ENCODE measurements at regions not wholly inside any gene's neighbourhood (a gene's known extent, or its start where the extent isn't known, plus 50 kb on each side); places are given as distances from the start of the nearest gene placed in this dataset.
A peak's percentile ranks its signal among the peaks of the same experiment; 100 is the strongest.

DNA sequence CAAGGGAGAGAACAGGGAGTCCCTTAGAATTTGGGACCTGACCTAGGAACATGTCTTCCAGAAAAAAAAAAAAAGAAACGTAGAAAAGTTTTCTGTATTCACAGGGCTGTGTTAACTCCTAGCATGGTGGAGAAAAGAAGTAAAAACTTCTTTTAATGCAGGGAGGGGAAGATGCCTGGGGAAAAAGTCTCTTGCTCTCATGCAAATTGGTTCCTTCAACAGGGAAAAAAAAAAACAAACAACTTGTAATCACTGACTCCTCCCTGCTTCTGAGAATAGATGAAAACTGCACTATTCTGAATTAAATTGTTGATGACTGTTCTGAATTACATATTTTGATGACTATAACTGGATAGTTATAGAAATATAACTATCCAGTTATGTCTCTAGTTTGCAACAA is 933.2 kb downstream of the TRIB2 start:
- Mint-ChIP-seq H3K9me3 (peaks cover 13% of the 10 kb centered on the region), H3K27ac (no peak overlapping the region), H3K36me3 (ENCODE audit: low read depth) (no peaks in the 10 kb centered on the region), H3K4me1 (ENCODE audit: low read depth) (no peaks in the 10 kb centered on the region), H3K27me3 (no peaks in the 10 kb centered on the region), H3K4me3 (no peak overlapping the region)
- ATAC-seq (no peak), DNase-seq (no peak)
- TF ChIP-seq, protein P1, sequence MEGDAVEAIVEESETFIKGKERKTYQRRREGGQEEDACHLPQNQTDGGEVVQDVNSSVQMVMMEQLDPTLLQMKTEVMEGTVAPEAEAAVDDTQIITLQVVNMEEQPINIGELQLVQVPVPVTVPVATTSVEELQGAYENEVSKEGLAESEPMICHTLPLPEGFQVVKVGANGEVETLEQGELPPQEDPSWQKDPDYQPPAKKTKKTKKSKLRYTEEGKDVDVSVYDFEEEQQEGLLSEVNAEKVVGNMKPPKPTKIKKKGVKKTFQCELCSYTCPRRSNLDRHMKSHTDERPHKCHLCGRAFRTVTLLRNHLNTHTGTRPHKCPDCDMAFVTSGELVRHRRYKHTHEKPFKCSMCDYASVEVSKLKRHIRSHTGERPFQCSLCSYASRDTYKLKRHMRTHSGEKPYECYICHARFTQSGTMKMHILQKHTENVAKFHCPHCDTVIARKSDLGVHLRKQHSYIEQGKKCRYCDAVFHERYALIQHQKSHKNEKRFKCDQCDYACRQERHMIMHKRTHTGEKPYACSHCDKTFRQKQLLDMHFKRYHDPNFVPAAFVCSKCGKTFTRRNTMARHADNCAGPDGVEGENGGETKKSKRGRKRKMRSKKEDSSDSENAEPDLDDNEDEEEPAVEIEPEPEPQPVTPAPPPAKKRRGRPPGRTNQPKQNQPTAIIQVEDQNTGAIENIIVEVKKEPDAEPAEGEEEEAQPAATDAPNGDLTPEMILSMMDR (IDR thresholded peaks at IDR 0.05), result no peak
- ChIA-PET CTCF (no interaction called here), POLR2A (no interaction called here)
- intact Hi-C loops (cut with micrococcal nuclease), result no loop called here

DNA sequence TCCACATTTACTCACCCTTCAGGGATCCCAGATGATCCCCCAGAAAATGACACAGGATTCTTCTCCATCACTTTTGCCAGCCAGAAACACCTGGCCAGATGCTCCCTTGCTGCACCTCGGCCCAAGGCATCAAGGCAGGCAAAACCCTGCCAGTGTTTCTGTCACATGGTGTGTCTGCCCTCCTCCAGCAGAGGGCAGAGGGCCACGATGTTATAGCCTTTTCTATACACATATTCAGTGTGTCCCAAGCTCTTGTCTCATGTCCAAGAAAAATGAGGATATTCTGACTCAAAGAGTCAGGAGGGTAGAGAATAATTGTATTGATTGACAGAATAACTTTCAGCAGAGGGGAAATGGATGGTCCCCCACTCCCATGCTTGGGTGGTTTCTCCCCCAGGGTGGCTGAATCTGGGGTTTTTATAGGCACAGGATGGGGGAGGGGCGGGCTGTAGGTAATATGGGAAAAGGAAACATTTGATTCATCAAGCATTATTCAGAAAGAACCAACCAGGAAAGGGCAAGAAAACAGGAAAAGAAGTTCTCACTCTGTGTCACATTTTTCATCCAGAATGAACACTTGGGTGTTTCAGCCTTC is 933.9 kb downstream of the TRIB2 start:
- Mint-ChIP-seq H3K9me3 (peaks cover 13% of the 10 kb centered on the region), H3K4me3 (no peak overlapping the region), H3K36me3 (ENCODE audit: low read depth) (no peaks in the 10 kb centered on the region), H3K4me1 (ENCODE audit: low read depth) (no peaks in the 10 kb centered on the region), H3K27me3 (no peaks in the 10 kb centered on the region), H3K27ac (no peak overlapping the region)
- ChIA-PET CTCF (no interaction called here), POLR2A (no interaction called here)
- TF ChIP-seq, protein P1 (IDR thresholded peaks at IDR 0.05), result no peak
- ATAC-seq (no peak), DNase-seq (no peak)
- intact Hi-C loops (cut with micrococcal nuclease), result no loop called here

DNA sequence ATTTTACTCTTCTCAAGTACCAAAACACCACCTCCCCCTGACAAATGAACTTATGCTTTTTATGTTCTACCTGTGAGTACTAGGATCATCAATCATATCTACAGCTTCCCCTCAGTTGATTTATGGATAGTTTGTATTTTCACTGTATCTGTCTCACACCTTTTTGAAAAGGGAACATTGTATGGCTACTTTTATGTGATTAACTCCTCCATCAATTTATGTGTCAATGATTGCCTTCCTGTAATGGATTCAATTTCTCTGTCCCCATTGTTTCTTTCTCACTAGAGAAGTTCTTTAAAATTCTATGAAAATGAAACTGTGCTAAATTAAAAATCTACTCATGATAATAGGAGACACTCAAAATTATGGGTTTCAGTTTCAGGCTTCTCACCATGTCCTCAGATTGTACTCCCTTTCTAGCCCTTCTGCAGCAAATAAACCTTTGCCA is 935.0 kb downstream of the TRIB2 start:
- no peak overlapping the region for H3K27ac Mint-ChIP-seq
- DNase-seq (no peak), ATAC-seq (no peak)
- no peaks in the 10 kb centered on the region for H3K4me1 Mint-ChIP-seq (ENCODE audit: low read depth)
- no peak overlapping the region for H3K4me3 Mint-ChIP-seq
- TF ChIP-seq, protein P1 (IDR thresholded peaks at IDR 0.05), result no peak
- H3K9me3 Mint-ChIP-seq, result peaks cover 11% of the 10 kb centered on the region
- intact Hi-C loops (cut with micrococcal nuclease), result no loop called here
- H3K27me3 Mint-ChIP-seq, result no peaks in the 10 kb centered on the region
- CTCF ChIA-PET, result no interaction called here
- no peaks in the 10 kb centered on the region for H3K36me3 Mint-ChIP-seq (ENCODE audit: low read depth)
- POLR2A ChIA-PET, result no interaction called here

DNA sequence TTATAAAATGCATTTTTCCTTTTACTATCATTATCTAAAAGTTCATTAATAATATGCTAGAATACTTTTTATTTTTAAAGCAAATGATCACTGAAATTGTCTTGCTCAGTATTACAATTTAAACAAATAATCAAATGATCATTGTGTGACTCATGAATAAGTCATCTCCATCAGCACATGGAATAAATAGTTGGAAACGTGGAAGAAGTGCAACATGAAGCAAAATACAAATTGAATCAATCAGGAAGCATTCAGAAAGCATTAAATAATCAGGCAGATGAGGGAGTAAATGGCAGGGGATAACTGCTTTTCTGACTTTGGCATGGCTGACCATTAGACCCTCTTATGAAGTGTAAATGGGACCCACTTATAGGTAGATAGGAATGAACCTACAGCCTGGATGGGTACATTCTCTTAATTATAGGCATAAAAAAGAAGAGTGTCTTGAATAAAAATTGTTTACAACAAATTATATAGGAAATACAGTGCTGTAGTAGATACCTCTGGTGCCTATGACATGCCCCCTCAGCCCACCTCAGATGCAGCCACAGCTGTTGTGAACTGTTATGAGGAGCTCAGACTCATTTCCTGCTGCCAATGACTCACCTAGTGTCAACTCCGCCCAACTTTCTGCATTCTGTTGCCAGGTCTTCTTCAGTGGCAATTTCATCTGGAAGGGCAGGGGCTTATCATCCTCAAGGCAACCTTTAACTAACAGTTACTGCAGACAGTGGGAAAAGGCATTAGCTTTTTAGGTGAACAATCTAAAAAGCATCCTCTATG is 936.0 kb downstream of the TRIB2 start:
- TF ChIP-seq, protein P1 (IDR thresholded peaks at IDR 0.05), result no peak
- CTCF ChIA-PET, result no interaction called here
- Mint-ChIP-seq H3K4me1 (ENCODE audit: low read depth) (no peaks in the 10 kb centered on the region), H3K27me3 (no peaks in the 10 kb centered on the region), H3K36me3 (ENCODE audit: low read depth) (no peaks in the 10 kb centered on the region), H3K9me3 (peaks cover 11% of the 10 kb centered on the region), H3K27ac (no peak overlapping the region), H3K4me3 (no peak overlapping the region)
- ATAC-seq (no peak), DNase-seq (peak; percentile 25)
- POLR2A ChIA-PET, result no interaction called here
- intact Hi-C loops (cut with micrococcal nuclease), result no loop called here

DNA sequence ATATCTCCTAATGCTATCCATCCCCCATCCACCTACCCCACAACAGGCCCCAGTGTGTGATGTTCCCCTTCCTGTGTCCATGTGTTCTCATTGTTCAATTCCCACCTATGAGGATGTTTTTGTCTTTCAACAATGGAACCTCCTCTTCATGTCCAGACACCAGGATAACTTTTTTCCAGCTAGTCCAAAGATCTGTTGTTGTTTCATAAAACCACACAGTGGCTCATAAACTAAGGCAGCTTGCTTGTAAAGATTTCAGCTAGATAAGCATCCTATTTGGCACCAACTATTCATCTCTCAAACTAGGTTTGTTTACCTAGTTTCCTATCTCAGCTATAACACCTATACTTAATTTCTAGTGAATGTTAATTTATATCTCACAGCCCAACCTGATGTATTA is 937.7 kb downstream of the TRIB2 start:
- ATAC-seq, result no peak
- no peak overlapping the region for H3K4me3 Mint-ChIP-seq
- no peaks in the 10 kb centered on the region for H3K4me1 Mint-ChIP-seq (ENCODE audit: low read depth)
- POLR2A ChIA-PET, result no interaction called here
- H3K36me3 Mint-ChIP-seq (ENCODE audit: low read depth), result no peaks in the 10 kb centered on the region
- H3K27ac Mint-ChIP-seq, result no peak overlapping the region
- DNase-seq, result no peak
- H3K9me3 Mint-ChIP-seq, result peaks cover 15% of the 10 kb centered on the region
- TF ChIP-seq, protein P1 (IDR thresholded peaks at IDR 0.05), result no peak
- CTCF ChIA-PET, result no interaction called here
- H3K27me3 Mint-ChIP-seq, result no peaks in the 10 kb centered on the region
- intact Hi-C loops (cut with micrococcal nuclease), result no loop called here

All from activated CD8-positive, alpha-beta T cell treated with anti-CD3 and anti-CD28 coated beads for 36 hours (primary cell).